ENCODE measurements at regions not wholly inside any gene's neighbourhood (a gene's known extent, or its start where the extent isn't known, plus 50 kb on each side); places are given as distances from the start of the nearest gene placed in this dataset.

DNA sequence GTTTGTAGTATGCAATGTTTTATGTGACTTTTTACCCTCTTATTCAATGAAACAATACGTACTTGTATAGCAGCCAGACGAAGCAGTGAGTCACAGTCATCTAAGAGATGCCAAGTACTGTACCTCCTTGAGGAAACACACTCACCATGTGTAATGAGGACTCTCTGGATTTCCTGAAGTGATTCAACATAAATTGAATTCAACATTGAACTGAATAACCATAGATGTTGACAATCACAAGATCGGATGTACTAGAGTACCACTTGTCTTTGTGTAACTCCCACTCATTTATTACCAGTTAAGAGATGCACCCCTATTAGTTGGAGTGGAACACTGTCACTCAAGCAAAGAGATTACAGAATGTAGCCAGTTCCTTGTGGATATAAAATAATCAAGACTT is 175.2 kb upstream of the HMGA2 start:
- no peak for TF ChIP-seq POLR2A (IDR thresholded peaks at IDR 0.05)
- TF ChIP-seq, protein P1, sequence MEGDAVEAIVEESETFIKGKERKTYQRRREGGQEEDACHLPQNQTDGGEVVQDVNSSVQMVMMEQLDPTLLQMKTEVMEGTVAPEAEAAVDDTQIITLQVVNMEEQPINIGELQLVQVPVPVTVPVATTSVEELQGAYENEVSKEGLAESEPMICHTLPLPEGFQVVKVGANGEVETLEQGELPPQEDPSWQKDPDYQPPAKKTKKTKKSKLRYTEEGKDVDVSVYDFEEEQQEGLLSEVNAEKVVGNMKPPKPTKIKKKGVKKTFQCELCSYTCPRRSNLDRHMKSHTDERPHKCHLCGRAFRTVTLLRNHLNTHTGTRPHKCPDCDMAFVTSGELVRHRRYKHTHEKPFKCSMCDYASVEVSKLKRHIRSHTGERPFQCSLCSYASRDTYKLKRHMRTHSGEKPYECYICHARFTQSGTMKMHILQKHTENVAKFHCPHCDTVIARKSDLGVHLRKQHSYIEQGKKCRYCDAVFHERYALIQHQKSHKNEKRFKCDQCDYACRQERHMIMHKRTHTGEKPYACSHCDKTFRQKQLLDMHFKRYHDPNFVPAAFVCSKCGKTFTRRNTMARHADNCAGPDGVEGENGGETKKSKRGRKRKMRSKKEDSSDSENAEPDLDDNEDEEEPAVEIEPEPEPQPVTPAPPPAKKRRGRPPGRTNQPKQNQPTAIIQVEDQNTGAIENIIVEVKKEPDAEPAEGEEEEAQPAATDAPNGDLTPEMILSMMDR (IDR thresholded peaks at IDR 0.05) = no peak
